PC-3 (cell line): ENCODE measurements at regions not wholly inside any gene's neighbourhood (a gene's known extent, or its start where the extent isn't known, plus 50 kb on each side); places are given as distances from the start of the nearest gene placed in this dataset.

Experiments
- EZH2 ChIP-seq: fragments of 300-600 bp; sonication (generic); IDR thresholded peaks from one replicate; pipeline ENCODE4 v1.6.1; 2017; ENCODE audit warnings: antibody characterized with exemption, mild to moderate bottlenecking, low read length; ENCODE audit not compliant: unreplicated experiment
- TF ChIP-seq, protein P1 (sequence below): fragments of 300-600 bp; sonication (generic); conservative IDR thresholded peaks from 2 replicates; pipeline ENCODE4 v1.5.1; 2017; ENCODE audit warnings: antibody characterized with exemption, low read depth, mild to moderate bottlenecking, low read length

DNA sequence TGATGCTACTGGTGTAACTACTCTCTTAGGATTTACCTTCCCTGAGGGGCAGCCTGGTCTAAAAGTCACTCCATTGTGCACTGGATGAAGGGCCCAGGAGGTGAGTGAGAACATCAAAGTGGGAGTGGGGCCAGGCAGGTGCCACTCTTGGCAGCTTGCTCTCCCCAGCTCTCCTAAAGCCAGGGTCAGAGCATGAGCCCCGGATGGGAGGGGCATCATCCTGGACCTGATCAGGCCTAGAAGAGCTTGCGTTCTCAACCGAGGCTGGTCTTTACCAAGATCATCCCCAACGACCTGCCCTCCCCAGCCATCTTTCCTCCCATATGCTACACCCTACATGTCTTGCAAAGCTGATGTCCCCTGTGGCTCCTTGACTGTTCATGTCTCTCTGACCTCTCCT, 87.1 kb downstream of the AIPL1 start:
- TF ChIP-seq, protein P1, sequence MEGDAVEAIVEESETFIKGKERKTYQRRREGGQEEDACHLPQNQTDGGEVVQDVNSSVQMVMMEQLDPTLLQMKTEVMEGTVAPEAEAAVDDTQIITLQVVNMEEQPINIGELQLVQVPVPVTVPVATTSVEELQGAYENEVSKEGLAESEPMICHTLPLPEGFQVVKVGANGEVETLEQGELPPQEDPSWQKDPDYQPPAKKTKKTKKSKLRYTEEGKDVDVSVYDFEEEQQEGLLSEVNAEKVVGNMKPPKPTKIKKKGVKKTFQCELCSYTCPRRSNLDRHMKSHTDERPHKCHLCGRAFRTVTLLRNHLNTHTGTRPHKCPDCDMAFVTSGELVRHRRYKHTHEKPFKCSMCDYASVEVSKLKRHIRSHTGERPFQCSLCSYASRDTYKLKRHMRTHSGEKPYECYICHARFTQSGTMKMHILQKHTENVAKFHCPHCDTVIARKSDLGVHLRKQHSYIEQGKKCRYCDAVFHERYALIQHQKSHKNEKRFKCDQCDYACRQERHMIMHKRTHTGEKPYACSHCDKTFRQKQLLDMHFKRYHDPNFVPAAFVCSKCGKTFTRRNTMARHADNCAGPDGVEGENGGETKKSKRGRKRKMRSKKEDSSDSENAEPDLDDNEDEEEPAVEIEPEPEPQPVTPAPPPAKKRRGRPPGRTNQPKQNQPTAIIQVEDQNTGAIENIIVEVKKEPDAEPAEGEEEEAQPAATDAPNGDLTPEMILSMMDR = no peak
- TF ChIP-seq EZH2 = no peak
